ENCODE measurements at regions not wholly inside any gene's neighbourhood (a gene's known extent, or its start where the extent isn't known, plus 50 kb on each side); places are given as distances from the start of the nearest gene placed in this dataset.
A peak's percentile ranks its signal among the peaks of the same experiment; 100 is the strongest.
"Not testable (repeated sequence)": the region's sequence is repeated elsewhere in the genome, so short reads cannot be mapped to it uniquely, and the experiment has no call there.

GRCh38 chr1:120315738-120316137 lies 99.1 kb upstream of the NBPF8 start:
- H3K4me1 ChIP-seq (ENCODE audit: insufficient read depth, low read length); H3K36me3 ChIP-seq (ENCODE audit: low read depth, low read length); DNase-seq; H3K9me2 ChIP-seq (replicated peaks; ENCODE audit: low read length); H2AFZ ChIP-seq (ENCODE audit: low read length); H3K9ac ChIP-seq (ENCODE audit: low read length); ATAC-seq; POLR2A ChIA-PET (ENCODE audit: unreplicated experiment); CTCF ChIA-PET; H3F3A ChIP-seq (ENCODE audit: low read length, unreplicated experiment); intact Hi-C loops (cut with micrococcal nuclease); BruUV-seq (replicated peaks); H4K20me1 ChIP-seq (ENCODE audit: low read length); H3K27me3 ChIP-seq (ENCODE audit: low read length); H3K79me2 ChIP-seq (ENCODE audit: low read length); H3K9me3 ChIP-seq (ENCODE audit: low read length); H3K4me3 ChIP-seq (ENCODE audit: low read length); H3K4me2 ChIP-seq (ENCODE audit: low read length); H3K27ac ChIP-seq (ENCODE audit: low read length): not testable (repeated sequence)

- H3K9me3 ChIP-seq (ENCODE audit: low read length); H3K9me2 ChIP-seq (replicated peaks; ENCODE audit: low read length); DNase-seq; H3F3A ChIP-seq (ENCODE audit: low read length, unreplicated experiment); H3K79me2 ChIP-seq (ENCODE audit: low read length); H2AFZ ChIP-seq (ENCODE audit: low read length); ATAC-seq; intact Hi-C loops (cut with micrococcal nuclease); BruUV-seq (replicated peaks); H3K27me3 ChIP-seq (ENCODE audit: low read length); H3K27ac ChIP-seq (ENCODE audit: low read length); H3K36me3 ChIP-seq (ENCODE audit: low read depth, low read length); CTCF ChIA-PET; POLR2A ChIA-PET (ENCODE audit: unreplicated experiment); H3K9ac ChIP-seq (ENCODE audit: low read length); H3K4me3 ChIP-seq (ENCODE audit: low read length); H3K4me2 ChIP-seq (ENCODE audit: low read length); H4K20me1 ChIP-seq (ENCODE audit: low read length); H3K4me1 ChIP-seq (ENCODE audit: insufficient read depth, low read length): not testable (repeated sequence)
Measured at GRCh38 chr1:120311930-120312329, 102.9 kb upstream of the NBPF8 start.

- H3K9me3 ChIP-seq (ENCODE audit: low read length); H3K9me2 ChIP-seq (replicated peaks; ENCODE audit: low read length); H4K20me1 ChIP-seq (ENCODE audit: low read length); H3K27ac ChIP-seq (ENCODE audit: low read length); H3K4me2 ChIP-seq (ENCODE audit: low read length); H3K9ac ChIP-seq (ENCODE audit: low read length); DNase-seq; H3K79me2 ChIP-seq (ENCODE audit: low read length); CTCF ChIA-PET; H3K4me1 ChIP-seq (ENCODE audit: insufficient read depth, low read length); intact Hi-C loops (cut with micrococcal nuclease); H3K36me3 ChIP-seq (ENCODE audit: low read depth, low read length); H3K4me3 ChIP-seq (ENCODE audit: low read length); POLR2A ChIA-PET (ENCODE audit: unreplicated experiment); ATAC-seq; H3F3A ChIP-seq (ENCODE audit: low read length, unreplicated experiment); BruUV-seq (replicated peaks); H2AFZ ChIP-seq (ENCODE audit: low read length); H3K27me3 ChIP-seq (ENCODE audit: low read length): not testable (repeated sequence)
Measured at GRCh38 chr1:120308940-120309578, 105.8 kb upstream of the NBPF8 start.

GRCh38 chr1:120305046-120305445 lies 109.8 kb upstream of the NBPF8 start:
- H3K27me3 ChIP-seq (ENCODE audit: low read length); H4K20me1 ChIP-seq (ENCODE audit: low read length); BruUV-seq (replicated peaks); H3K79me2 ChIP-seq (ENCODE audit: low read length); H3K4me3 ChIP-seq (ENCODE audit: low read length); H3K36me3 ChIP-seq (ENCODE audit: low read depth, low read length); intact Hi-C loops (cut with micrococcal nuclease); H3K9me2 ChIP-seq (replicated peaks; ENCODE audit: low read length); H3K4me1 ChIP-seq (ENCODE audit: insufficient read depth, low read length); POLR2A ChIA-PET (ENCODE audit: unreplicated experiment); H3K4me2 ChIP-seq (ENCODE audit: low read length); DNase-seq; H2AFZ ChIP-seq (ENCODE audit: low read length); CTCF ChIA-PET; H3K9me3 ChIP-seq (ENCODE audit: low read length); H3K27ac ChIP-seq (ENCODE audit: low read length); H3F3A ChIP-seq (ENCODE audit: low read length, unreplicated experiment); H3K9ac ChIP-seq (ENCODE audit: low read length): not testable (repeated sequence)
- peak; percentile 74 for ATAC-seq

GRCh38 chr1:120304341-120304740 lies 110.5 kb upstream of the NBPF8 start:
- ATAC-seq = 0 out of 2 replicates have a peak, but pooled peaks have one; percentile 25
- H3K27ac ChIP-seq (ENCODE audit: low read length); H3K4me1 ChIP-seq (ENCODE audit: insufficient read depth, low read length); H2AFZ ChIP-seq (ENCODE audit: low read length); H3K9me3 ChIP-seq (ENCODE audit: low read length); H3K36me3 ChIP-seq (ENCODE audit: low read depth, low read length); H4K20me1 ChIP-seq (ENCODE audit: low read length); H3F3A ChIP-seq (ENCODE audit: low read length, unreplicated experiment); CTCF ChIA-PET; intact Hi-C loops (cut with micrococcal nuclease); BruUV-seq (replicated peaks); POLR2A ChIA-PET (ENCODE audit: unreplicated experiment); H3K9me2 ChIP-seq (replicated peaks; ENCODE audit: low read length); H3K27me3 ChIP-seq (ENCODE audit: low read length); H3K4me2 ChIP-seq (ENCODE audit: low read length); H3K9ac ChIP-seq (ENCODE audit: low read length); DNase-seq; H3K4me3 ChIP-seq (ENCODE audit: low read length); H3K79me2 ChIP-seq (ENCODE audit: low read length): not testable (repeated sequence)

GRCh38 chr1:120299433-120300057 lies 115.3 kb upstream of the NBPF8 start:
- H2AFZ ChIP-seq (ENCODE audit: low read length); BruUV-seq (replicated peaks); CTCF ChIA-PET; H3K9me2 ChIP-seq (replicated peaks; ENCODE audit: low read length); DNase-seq; H3K36me3 ChIP-seq (ENCODE audit: low read depth, low read length); H3K9ac ChIP-seq (ENCODE audit: low read length); H3K27me3 ChIP-seq (ENCODE audit: low read length); H3F3A ChIP-seq (ENCODE audit: low read length, unreplicated experiment); intact Hi-C loops (cut with micrococcal nuclease); H3K4me1 ChIP-seq (ENCODE audit: insufficient read depth, low read length); H3K27ac ChIP-seq (ENCODE audit: low read length); H3K9me3 ChIP-seq (ENCODE audit: low read length); H4K20me1 ChIP-seq (ENCODE audit: low read length); H3K79me2 ChIP-seq (ENCODE audit: low read length); H3K4me3 ChIP-seq (ENCODE audit: low read length); H3K4me2 ChIP-seq (ENCODE audit: low read length); POLR2A ChIA-PET (ENCODE audit: unreplicated experiment): not testable (repeated sequence)
- ATAC-seq = peak; percentile 75

GRCh38 chr1:120298487-120298886 lies 116.3 kb upstream of the NBPF8 start:
- H3K27me3 ChIP-seq (ENCODE audit: low read length); H3K9ac ChIP-seq (ENCODE audit: low read length); H3F3A ChIP-seq (ENCODE audit: low read length, unreplicated experiment); H3K27ac ChIP-seq (ENCODE audit: low read length); H3K9me3 ChIP-seq (ENCODE audit: low read length); POLR2A ChIA-PET (ENCODE audit: unreplicated experiment); H3K79me2 ChIP-seq (ENCODE audit: low read length); H4K20me1 ChIP-seq (ENCODE audit: low read length); H2AFZ ChIP-seq (ENCODE audit: low read length); intact Hi-C loops (cut with micrococcal nuclease); BruUV-seq (replicated peaks); H3K4me2 ChIP-seq (ENCODE audit: low read length); H3K4me3 ChIP-seq (ENCODE audit: low read length); CTCF ChIA-PET; DNase-seq; H3K9me2 ChIP-seq (replicated peaks; ENCODE audit: low read length); H3K4me1 ChIP-seq (ENCODE audit: insufficient read depth, low read length); H3K36me3 ChIP-seq (ENCODE audit: low read depth, low read length); ATAC-seq: not testable (repeated sequence)
